Panc1 (cell line): ENCODE measurements at regions not wholly inside any gene's neighbourhood (a gene's known extent, or its start where the extent isn't known, plus 50 kb on each side); places are given as distances from the start of the nearest gene placed in this dataset.

Source experiments
- CTCF ChIP-seq: fragments of 450-650 bp; IDR thresholded peaks from 2 replicates; pipeline ENCODE4 v1.5.1; 2017; ENCODE audit warnings: mild to moderate bottlenecking
- POLR2AphosphoS5 ChIP-seq: IDR thresholded peaks from 2 replicates; pipeline ENCODE4 v1.6.1; 2012; ENCODE audit warnings: mild to moderate bottlenecking, low read depth, low read length, moderate library complexity

- TF ChIP-seq CTCF = no peak
- TF ChIP-seq POLR2AphosphoS5 = no peak
Observed at GRCh38 chr12:89859508-89860220, 151.0 kb upstream of the ATP2B1 start.
